GM18505 (cell line): ENCODE measurements at regions not wholly inside any gene's neighbourhood (a gene's known extent, or its start where the extent isn't known, plus 50 kb on each side); places are given as distances from the start of the nearest gene placed in this dataset.

Experiments used
- ATAC-seq: cut with Tn5 transposase; IDR thresholded peaks from one replicate; pipeline ENCODE4 v1.9.1; 2021; ENCODE audit not compliant: unreplicated experiment
- POLR2A ChIP-seq: IDR thresholded peaks from 4 replicates; pipeline ENCODE4 v1.6.1; 2011; ENCODE audit warnings: borderline replicate concordance; ENCODE audit not compliant: insufficient read depth, insufficient read length; ENCODE audit errors: extremely low read depth

DNA sequence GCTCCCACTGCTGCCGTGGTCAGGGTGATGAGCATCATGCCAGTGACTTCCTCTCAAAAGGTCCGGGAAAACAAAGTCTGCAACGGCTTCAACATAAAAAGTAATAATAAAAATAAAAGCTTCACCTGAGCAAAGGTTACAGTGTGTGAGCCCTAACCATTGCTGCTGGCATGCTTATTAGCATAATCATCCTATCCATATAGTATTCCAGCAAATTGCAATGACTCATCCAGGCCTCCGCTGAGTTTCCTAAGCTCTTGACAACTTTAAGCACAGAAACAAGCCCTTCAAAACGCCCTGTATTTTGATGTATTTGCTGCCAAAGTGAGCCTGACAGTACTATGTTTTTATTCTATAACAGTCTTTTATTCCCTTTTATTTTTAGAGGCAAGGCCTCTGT is 100.5 kb downstream of the AASDH start:
- TF ChIP-seq POLR2A = no peak
- ATAC-seq = no peak

- TF ChIP-seq POLR2A = no peak
- ATAC-seq = no peak
These were observed 103.9 kb downstream of the AASDH start for GRCh38 chr4:56283375-56283774.

DNA sequence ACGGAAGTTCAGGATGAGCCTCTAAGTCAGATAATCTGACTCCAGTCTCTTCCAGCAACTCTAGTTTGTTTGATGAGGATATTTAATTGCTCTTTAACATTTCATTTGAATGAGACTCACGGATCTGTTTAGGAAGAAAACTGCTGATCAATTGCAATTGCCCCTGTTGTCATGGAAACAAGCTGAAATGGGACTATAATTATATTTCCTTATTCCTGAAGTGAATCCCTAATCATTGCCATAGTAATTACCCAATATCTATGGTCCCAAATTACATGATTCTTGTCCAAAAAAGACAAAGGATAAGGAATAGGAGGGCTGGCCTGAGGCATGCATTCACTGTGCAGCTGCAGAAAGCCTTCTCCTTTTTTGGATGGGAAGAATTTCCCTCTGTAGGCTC is 105.3 kb downstream of the AASDH start:
- TF ChIP-seq POLR2A = no peak
- no peak for ATAC-seq

- no peak for TF ChIP-seq POLR2A
These were observed 110.7 kb downstream of the AASDH start for GRCh38 chr4:56276547-56276946.

DNA sequence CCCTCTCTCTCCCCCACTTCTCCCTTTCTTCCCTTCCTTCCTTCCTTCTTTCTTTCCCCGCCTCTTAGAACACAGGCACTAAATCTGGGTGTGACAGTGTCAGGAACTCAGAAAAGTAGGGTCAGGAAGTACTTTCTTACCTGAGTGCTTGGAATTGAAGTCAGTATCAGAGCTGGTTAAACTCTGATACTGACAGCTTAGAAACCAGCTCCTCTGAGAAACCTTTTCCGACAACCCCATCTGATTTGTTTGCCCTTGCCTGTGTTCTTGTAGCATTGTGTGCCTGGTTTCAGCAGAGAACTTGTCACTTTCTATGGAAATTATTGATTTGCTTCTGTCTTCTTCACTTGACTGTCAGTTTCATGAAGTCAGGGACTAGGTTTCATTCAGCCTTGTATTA is 113.9 kb downstream of the AASDH start:
- ATAC-seq = no peak
- no peak for TF ChIP-seq POLR2A

More at GRCh38 chr4:56276547-56276946, 110.7 kb downstream of the AASDH start:
- no peak for ATAC-seq

GRCh38 chr4:56272927-56273326 is 114.4 kb downstream of the AASDH start:
- no peak for ATAC-seq
- no peak for TF ChIP-seq POLR2A

DNA sequence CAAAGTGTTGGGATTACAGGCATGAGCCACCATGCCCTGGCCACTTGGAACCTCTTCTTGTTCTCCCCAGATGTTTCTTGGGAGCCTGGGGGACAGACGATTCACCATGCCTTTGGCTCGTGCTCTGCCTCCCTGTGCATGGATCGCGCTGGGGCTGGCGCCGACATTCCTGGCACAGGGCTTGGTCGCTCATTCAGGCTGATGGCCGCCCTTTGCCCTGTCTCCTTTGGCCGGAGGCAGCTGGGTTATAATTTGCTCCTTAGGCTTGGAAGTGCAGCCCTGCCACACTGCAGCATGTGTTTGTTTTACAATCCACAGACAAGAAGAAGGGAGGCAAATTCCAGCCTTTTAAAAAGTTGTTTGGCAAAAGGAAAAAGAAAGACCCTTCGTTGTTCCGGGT is 115.3 kb downstream of the AASDH start:
- ATAC-seq = no peak
- TF ChIP-seq POLR2A = no peak

GRCh38 chr4:56271131-56271530 is 116.2 kb downstream of the AASDH start:
- no peak for ATAC-seq

DNA sequence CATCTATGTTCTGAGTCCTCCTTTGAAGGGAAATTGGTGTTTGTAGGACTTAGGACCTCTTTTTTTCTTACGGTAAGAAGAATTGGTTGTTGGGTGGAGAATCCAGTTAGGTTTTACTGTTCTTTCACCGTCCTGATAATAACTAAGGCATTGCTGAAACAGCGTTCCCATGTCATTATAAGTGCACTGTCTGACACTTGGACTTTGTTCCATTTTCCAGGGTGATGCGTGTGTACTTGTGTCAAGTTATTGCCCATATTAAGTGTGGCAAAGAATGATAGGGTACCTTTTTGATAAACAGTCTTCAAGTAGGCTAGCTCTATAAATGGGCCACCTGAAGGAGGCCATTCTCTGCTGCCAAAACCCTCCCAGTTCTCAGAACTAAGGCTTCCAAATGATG is 119.7 kb downstream of the AASDH start:
- ATAC-seq = no peak
- TF ChIP-seq POLR2A = no peak

More at GRCh38 chr4:56271131-56271530, 116.2 kb downstream of the AASDH start:
- TF ChIP-seq POLR2A = no peak

GRCh38 chr4:56264873-56265272 is 122.4 kb downstream of the AASDH start:
- no peak for ATAC-seq
- no peak for TF ChIP-seq POLR2A

GRCh38 chr4:56261027-56261426 is 126.3 kb downstream of the AASDH start:
- TF ChIP-seq POLR2A = no peak
- ATAC-seq = no peak

DNA sequence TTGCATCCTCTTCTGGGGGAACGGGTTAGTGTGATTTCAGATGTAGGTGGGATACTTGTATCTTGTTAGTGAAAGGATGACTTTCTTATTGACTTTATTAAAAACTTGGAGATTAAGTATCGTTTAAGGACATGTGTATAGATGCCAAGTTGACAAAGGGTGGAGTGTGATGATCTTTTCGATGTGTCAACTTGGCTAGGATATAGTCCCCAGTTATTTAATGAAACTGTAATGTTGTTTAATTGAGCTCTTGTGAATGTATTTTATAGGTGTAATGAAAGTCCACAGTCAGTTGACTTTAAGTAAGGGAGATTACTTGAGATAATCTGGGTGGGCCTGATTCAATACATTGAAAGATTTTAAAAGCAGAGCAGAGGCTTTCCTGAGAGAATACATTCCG is 127.0 kb downstream of the AASDH start:
- no peak for TF ChIP-seq POLR2A
- ATAC-seq = no peak

GRCh38 chr4:56259655-56260054 is 127.6 kb downstream of the AASDH start:
- no peak for TF ChIP-seq POLR2A
- no peak for ATAC-seq

DNA sequence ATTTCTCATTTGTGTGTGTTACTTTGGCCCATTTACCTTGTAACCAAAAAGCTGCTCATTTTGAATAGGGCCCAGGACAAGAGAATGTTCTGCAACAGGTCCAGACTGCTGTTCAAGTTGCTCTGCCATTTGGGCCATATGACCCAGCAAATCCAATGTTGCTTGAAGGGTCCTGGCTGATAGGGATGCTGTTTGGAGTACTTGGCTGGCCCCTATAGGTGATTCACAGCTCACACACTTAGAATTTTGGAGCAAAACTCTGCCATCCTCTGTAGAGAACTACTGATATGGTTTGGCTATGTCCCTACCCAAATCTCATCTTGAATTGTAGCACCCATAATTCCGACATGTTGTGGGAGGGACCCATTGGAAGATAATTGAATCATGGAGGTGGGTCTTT is 131.5 kb downstream of the AASDH start:
- no peak for ATAC-seq
- TF ChIP-seq POLR2A = no peak

GRCh38 chr4:56253666-56254305 is 133.5 kb downstream of the AASDH start:
- ATAC-seq = no peak
- no peak for TF ChIP-seq POLR2A
